Frontal cortex (tissue), 3 donors: ENCODE measurements at regions not wholly inside any gene's neighbourhood (a gene's known extent, or its start where the extent isn't known, plus 50 kb on each side); places are given as distances from the start of the nearest gene placed in this dataset.

ENCODE experiments used
- DNase-seq, 2 donors: peaks; one replicate each; pipeline ENCODE4 v3.0.0; 2012; ENCODE audit warnings: low spot score in 2 of 2
- FAIRE-seq: peaks from 2 replicates; lab custom pipeline; 2012; peaks lifted over from hg19 to GRCh38; lab: Jason Lieb, UNC
- donor health status: control.
- donor health status: control.
- donor health status: control.

DNA sequence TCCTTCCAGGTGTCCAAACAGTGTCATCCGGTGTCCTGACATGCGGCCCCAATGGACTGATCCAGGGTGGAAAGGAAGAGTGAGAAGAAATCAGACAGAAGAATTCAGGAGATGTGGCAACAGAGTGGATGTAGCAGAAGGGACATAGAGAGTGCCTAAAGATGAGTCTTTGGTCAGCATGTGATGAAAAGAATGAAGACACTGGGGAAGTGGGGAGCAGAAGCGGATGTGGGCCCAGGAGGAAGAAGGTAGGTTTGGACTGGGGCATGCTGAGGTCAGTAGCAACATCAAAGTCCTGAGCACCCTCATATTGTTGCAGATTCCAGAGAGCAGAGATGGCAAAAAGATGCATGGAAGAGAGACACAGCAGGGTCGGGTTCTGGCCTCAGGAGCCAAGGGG lies 71.8 kb upstream of the STEAP1B start:
- no peak for DNase-seq
- no peak for FAIRE-seq

DNA sequence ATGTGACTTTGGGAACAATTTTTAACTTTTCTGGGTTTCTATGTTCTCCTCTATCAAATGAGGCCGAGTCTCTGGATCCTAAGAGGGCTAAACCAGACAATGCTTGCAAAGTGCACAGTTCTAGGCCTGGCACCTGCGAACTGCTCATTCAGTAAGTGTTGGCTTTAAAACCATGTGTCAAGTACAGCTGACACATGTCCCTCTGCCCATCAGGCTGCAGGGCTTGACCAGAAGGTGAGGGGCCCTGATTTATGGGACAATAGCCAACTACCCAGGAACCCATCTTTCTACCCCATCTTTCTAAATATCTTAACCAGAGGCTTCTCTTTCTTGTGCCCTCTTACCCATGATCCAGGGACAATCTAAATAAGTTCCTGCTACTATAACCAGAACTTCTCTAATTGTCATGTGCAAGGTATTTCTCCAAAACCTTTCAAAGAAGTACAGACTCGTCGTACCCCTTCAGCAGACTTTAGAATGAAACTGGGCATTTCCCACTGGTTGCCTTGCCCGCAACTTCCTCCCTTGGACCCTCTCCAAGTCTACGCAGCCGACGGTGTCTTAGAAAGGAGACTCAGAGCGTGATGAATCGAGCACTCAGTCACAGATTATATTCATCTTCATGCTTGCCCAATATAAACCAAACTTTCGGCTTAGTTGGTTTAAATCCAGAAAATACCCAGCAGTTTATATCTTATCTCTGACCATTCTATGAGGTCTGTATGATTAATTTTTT lies 69.8 kb upstream of the STEAP1B start:
- FAIRE-seq, result no peak
- no peak for DNase-seq

DNA sequence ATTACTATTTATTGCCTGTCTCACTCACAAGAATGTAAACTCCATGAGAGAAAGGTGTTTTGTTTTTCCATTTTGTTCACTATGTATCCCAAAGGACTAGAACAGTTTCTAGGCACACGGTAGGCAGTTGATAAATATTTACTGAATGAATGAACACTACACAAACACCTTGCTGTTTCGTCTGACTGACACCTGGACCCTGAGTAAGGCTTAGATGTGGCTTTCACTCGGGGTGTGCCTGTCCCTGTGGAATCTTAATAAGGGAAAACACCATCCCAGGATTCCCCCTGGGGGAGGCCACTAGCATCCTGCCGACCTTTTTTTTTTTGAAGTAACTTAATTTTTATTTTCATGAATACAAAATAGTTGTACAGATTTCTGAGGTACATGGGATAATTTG lies 66.6 kb upstream of the STEAP1B start:
- DNase-seq (no peak), FAIRE-seq (no peak)

GRCh38 chr7:22566176-22566575 lies 66.2 kb upstream of the STEAP1B start:
- DNase-seq (no peak), FAIRE-seq (no peak)

GRCh38 chr7:22565315-22565811 lies 65.4 kb upstream of the STEAP1B start:
- DNase-seq, result no peak

GRCh38 chr7:22564511-22565045 lies 64.6 kb upstream of the STEAP1B start:
- no peak for DNase-seq
- FAIRE-seq, result no peak

More at GRCh38 chr7:22565315-22565811, 65.4 kb upstream of the STEAP1B start:
- no peak for FAIRE-seq

GRCh38 chr7:22563621-22564241 lies 63.7 kb upstream of the STEAP1B start:
- DNase-seq (no peak), FAIRE-seq (no peak)

- no peak for FAIRE-seq
- DNase-seq, result no peak
Measured at GRCh38 chr7:22563032-22563501, 63.1 kb upstream of the STEAP1B start.

DNA sequence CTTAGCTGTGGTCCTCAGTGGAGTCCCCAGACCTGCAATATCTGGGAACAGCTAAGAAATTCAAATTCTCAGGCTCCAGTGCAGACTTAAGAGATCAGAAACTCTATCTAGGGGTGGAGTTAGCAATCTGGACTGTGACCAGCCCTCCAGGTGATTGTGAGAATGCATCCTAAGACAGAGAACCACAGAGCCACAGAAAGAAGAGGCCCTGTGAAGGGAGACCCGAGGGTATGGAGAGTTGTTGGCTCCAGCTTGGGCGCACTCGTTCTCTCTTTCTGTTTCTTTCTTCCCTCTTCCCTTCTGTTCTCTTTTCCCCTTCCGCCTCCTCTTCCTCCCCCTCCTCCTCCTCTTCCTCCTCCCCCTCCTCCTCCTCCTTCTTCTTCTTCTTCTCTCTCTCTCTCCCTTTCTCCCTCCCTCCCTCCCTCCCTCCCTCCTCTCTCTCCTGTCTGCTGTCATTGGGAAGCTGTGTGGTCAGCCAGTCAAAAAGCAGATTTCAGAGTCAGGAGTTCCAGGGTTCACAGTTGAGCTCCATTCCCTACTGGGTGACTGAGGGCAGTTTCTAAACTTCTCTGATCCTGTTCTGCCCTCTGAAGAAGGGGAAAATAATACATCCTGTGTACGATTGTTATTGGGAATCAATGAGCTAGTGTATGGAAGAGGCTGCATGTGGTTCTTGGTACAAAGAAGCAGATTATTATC lies 62.1 kb upstream of the STEAP1B start:
- FAIRE-seq (no peak), DNase-seq (no peak)

GRCh38 chr7:22561321-22561811 lies 61.4 kb upstream of the STEAP1B start:
- FAIRE-seq, result no peak
- peak in 1 of 2 donors; percentile 41 for DNase-seq

- peak; percentile 48 to 72 for DNase-seq
- no peak for FAIRE-seq
Measured at GRCh38 chr7:22559829-22560489, 60.0 kb upstream of the STEAP1B start.

GRCh38 chr7:22557167-22557566 lies 57.2 kb upstream of the STEAP1B start:
- DNase-seq (no peak), FAIRE-seq (no peak)

- no peak for FAIRE-seq
- DNase-seq, result no peak
Measured at GRCh38 chr7:22555476-22555875, 55.5 kb upstream of the STEAP1B start.

- DNase-seq (no peak), FAIRE-seq (no peak)
Measured at GRCh38 chr7:22554184-22554583, 54.2 kb upstream of the STEAP1B start.

GRCh38 chr7:22551768-22552513 lies 52.0 kb upstream of the STEAP1B start:
- DNase-seq (no peak), FAIRE-seq (no peak)

DNA sequence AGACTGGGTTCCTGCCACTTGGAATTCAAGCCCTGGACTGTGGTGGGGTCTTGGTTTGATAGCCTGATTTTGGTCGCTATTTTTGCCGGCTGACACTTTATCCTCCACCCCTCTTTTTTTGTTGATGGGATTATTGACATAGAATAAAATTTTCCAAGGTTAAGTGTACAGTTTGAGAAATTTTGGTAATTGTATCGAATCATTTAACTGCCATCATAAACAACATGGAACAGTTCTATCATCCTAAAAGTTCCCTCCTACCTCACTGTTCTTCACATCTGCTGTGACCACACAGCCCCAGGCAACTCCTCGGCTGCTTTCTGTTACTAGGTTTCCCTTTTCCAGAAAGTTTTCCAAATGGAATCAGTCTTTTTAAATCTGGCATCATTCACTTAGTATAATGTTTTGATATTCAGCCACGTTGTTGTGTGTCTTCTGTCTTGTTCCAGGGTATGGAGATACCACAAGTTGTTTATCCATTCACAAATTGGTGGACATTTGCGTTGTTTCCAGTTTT lies 50.6 kb upstream of the STEAP1B start:
- FAIRE-seq (no peak), DNase-seq (no peak)

DNA sequence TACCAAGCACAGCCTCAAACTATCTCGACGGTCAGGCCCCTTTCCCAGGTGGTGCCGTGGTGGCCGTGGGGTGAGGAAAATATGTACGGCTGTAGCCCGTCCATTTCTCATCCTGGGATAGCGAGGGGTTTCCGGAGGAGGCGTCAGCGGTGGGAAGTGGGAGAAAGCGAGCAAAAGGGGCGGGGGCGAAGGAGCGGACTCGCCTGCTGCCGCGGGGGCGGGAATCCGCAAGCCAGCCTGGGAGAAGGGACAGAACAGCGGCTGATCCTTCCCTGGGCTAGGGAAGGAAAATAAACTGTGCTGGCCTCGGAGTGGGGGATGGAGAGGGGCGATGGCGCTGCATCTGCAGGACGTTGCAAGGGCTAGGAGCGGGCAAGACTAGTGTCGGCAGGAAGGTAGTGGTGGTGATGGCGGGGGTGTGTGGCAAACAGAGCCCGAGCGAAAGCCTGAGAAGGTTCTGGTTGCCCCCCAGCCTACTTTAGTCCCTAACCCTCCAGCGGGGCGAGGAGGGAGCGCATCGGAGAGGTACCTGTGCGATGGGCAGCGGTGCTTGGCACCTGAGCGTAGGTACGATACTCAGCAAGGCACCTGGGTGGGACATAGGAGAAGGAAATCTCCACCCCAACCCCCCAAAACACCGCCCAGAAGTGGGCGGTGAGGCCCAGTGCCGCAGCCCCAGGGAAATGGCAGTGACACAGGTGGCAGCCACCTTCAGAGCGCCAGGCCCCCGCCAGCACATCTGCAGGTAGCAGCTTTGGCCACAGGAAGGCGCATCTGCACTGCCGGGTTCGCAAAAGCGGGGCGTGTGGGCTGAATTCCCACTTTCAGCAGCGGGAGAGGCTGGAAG lies 49.9 kb upstream of the STEAP1B start:
- FAIRE-seq (no peak), DNase-seq (no peak)
